ENCODE measurements at regions not wholly inside any gene's neighbourhood (a gene's known extent, or its start where the extent isn't known, plus 50 kb on each side); places are given as distances from the start of the nearest gene placed in this dataset.

DNA sequence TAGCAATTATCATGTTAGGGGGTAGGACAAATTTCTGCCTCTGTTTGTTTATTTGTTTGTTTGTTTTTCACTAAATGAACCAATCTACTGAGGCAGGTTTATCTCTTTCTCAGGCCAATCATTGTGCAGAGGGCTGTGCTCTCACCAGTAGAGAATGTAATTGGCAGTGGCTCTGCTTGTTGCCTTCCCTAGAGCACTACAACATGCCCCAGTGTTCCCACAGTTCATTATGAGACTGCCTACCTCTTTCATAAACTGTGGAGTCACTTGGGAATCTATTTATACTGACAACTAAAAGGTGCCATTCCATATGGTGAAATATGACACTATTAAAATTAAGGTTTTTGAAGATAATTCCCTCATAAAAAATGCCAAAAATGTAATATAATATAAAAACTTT, 196.3 kb upstream of the ALCAM start:
- no peaks in the 10 kb centered on the region for H3K9me3 Mint-ChIP-seq
- no peak overlapping the region for H3K4me3 Mint-ChIP-seq
- TF ChIP-seq CTCF (conservative IDR thresholded peaks at IDR 0.05): no peak
- H3K27ac Mint-ChIP-seq: no peak overlapping the region
- H3K4me1 Mint-ChIP-seq (ENCODE audit: unreplicated experiment): no peaks in the 10 kb centered on the region
- no peaks in the 10 kb centered on the region for H3K36me3 Mint-ChIP-seq
- no peak for DNase-seq (ENCODE audit: extremely low spot score, unreplicated experiment)
- no peaks in the 10 kb centered on the region for H3K27me3 Mint-ChIP-seq

- Mint-ChIP-seq H3K36me3 (no peaks in the 10 kb centered on the region), H3K9me3 (no peaks in the 10 kb centered on the region), H3K4me1 (ENCODE audit: unreplicated experiment) (no peaks in the 10 kb centered on the region), H3K27ac (no peak overlapping the region), H3K27me3 (no peaks in the 10 kb centered on the region), H3K4me3 (no peak overlapping the region)
- TF ChIP-seq CTCF (conservative IDR thresholded peaks at IDR 0.05): no peak
- DNase-seq (ENCODE audit: extremely low spot score, unreplicated experiment): no peak
These were observed 192.6 kb upstream of the ALCAM start for GRCh38 chr3:105174017-105174615.

GRCh38 chr3:105177576-105177975, 189.1 kb upstream of the ALCAM start:
- H3K36me3 Mint-ChIP-seq: no peaks in the 10 kb centered on the region
- no peak for TF ChIP-seq CTCF (conservative IDR thresholded peaks at IDR 0.05)
- no peaks in the 10 kb centered on the region for H3K27me3 Mint-ChIP-seq
- no peak overlapping the region for H3K4me3 Mint-ChIP-seq
- no peaks in the 10 kb centered on the region for H3K9me3 Mint-ChIP-seq
- no peaks in the 10 kb centered on the region for H3K4me1 Mint-ChIP-seq (ENCODE audit: unreplicated experiment)
- no peak for DNase-seq (ENCODE audit: extremely low spot score, unreplicated experiment)
- no peak overlapping the region for H3K27ac Mint-ChIP-seq

- DNase-seq (ENCODE audit: extremely low spot score, unreplicated experiment): no peak
- no peak overlapping the region for H3K4me3 Mint-ChIP-seq
- H3K9me3 Mint-ChIP-seq: no peaks in the 10 kb centered on the region
- no peaks in the 10 kb centered on the region for H3K4me1 Mint-ChIP-seq (ENCODE audit: unreplicated experiment)
- TF ChIP-seq CTCF (conservative IDR thresholded peaks at IDR 0.05): no peak
- no peak overlapping the region for H3K27ac Mint-ChIP-seq
- H3K36me3 Mint-ChIP-seq: no peaks in the 10 kb centered on the region
- H3K27me3 Mint-ChIP-seq: no peaks in the 10 kb centered on the region
These were observed 179.4 kb upstream of the ALCAM start for GRCh38 chr3:105187344-105187743.

- no peak for DNase-seq (ENCODE audit: extremely low spot score, unreplicated experiment)
- H3K4me1 Mint-ChIP-seq (ENCODE audit: unreplicated experiment): no peaks in the 10 kb centered on the region
- no peaks in the 10 kb centered on the region for H3K36me3 Mint-ChIP-seq
- TF ChIP-seq CTCF (conservative IDR thresholded peaks at IDR 0.05): no peak
- no peak overlapping the region for H3K27ac Mint-ChIP-seq
- H3K4me3 Mint-ChIP-seq: no peak overlapping the region
- no peaks in the 10 kb centered on the region for H3K27me3 Mint-ChIP-seq
- H3K9me3 Mint-ChIP-seq: no peaks in the 10 kb centered on the region
These were observed 171.4 kb upstream of the ALCAM start for GRCh38 chr3:105195260-105195659.

DNA sequence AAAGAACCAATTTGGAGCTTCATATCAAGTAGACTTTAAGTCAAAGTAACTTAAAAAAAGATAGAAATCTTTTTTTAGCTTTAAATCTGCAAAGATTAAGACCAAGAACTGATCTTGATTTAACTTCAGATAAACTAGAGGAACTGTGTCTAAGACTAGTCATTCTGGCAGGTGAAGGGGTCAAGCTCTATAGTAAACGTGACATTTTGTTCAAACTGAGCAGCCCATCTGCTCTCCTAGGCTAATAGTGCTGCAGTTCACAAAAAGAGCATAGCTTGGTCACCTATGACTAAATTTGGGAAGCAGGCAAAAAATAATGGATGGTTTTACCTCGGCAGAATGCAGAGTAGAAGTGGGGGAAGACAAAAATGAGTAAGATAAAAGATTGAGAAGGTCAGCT, 168.8 kb upstream of the ALCAM start:
- Mint-ChIP-seq H3K27ac (no peak overlapping the region), H3K36me3 (no peaks in the 10 kb centered on the region), H3K4me1 (ENCODE audit: unreplicated experiment) (no peaks in the 10 kb centered on the region), H3K4me3 (no peak overlapping the region), H3K27me3 (no peaks in the 10 kb centered on the region), H3K9me3 (peaks cover 4% of the 10 kb centered on the region)
- DNase-seq (ENCODE audit: extremely low spot score, unreplicated experiment): no peak
- TF ChIP-seq CTCF (conservative IDR thresholded peaks at IDR 0.05): no peak

Measured in type B pancreatic cell (in vitro differentiated cells).